BLaER1 treated with 17β-estradiol and CSF1 and Interleukin-3, amounts not matched to agents 10 nM and 100 nM (cell line): ENCODE measurements at regions not wholly inside any gene's neighbourhood (a gene's known extent, or its start where the extent isn't known, plus 50 kb on each side); places are given as distances from the start of the nearest gene placed in this dataset.

Experiments
- H3K27ac ChIP-seq, 11 experiments: shearing (Covaris generic); formaldehyde crosslinking; 2 replicates each; pipeline ENCODE4 v1.8.1; 2022
- H3K27me3 ChIP-seq, 11 experiments: shearing (Covaris generic); formaldehyde crosslinking; 2 replicates each; pipeline ENCODE4 v1.8.1; 2022
- H3K36me3 ChIP-seq, 11 experiments: shearing (Covaris generic); formaldehyde crosslinking; 2 replicates each; pipeline ENCODE4 v1.8.1; 2022
- H3K4me1 ChIP-seq, 10 experiments: shearing (Covaris generic); formaldehyde crosslinking; 2 replicates each; pipeline ENCODE4 v1.8.1; 2022
- H3K4me2 ChIP-seq, 11 experiments: shearing (Covaris generic); formaldehyde crosslinking; 2 replicates each; pipeline ENCODE4 v1.8.1; 2022
- H3K4me3 ChIP-seq, 10 experiments: shearing (Covaris generic); formaldehyde crosslinking; 2 replicates each; pipeline ENCODE4 v1.8.1; 2022
- H3K9ac ChIP-seq, 11 experiments: shearing (Covaris generic); formaldehyde crosslinking; 2 replicates each; pipeline ENCODE4 v1.8.1; 2022
- H3K9me3 ChIP-seq, 11 experiments: shearing (Covaris generic); formaldehyde crosslinking; replicated peaks in 1 of 11; 2 replicates each; pipeline ENCODE4 v1.8.1; 2022
- H4K20me1 ChIP-seq, 11 experiments: shearing (Covaris generic); formaldehyde crosslinking; 2 replicates each; pipeline ENCODE4 v1.8.1; 2022
- Cebpa-rat ChIP-seq, 11 experiments: shearing (Covaris generic); IDR thresholded peaks; 2 replicates each; pipeline ENCODE4 v1.8.1; 2022

- H3K27me3 ChIP-seq: no peaks in the 10 kb centered on the region
- no peak overlapping the region for H3K4me3 ChIP-seq
- no peak for TF ChIP-seq Cebpa-rat (IDR thresholded peaks at IDR 0.05)
- no peaks in the 10 kb centered on the region for H3K36me3 ChIP-seq
- no peak overlapping the region for H3K27ac ChIP-seq
- H3K9ac ChIP-seq: no peak overlapping the region
- H3K4me2 ChIP-seq: no peak overlapping the region
- 0 out of 22 replicates have a peak, but pooled peaks cover 0 to 4% (median 0%) of the 10 kb centered on the region in 11 experiments for H3K9me3 ChIP-seq
- no peaks in the 10 kb centered on the region for H3K4me1 ChIP-seq
- no peaks in the 10 kb centered on the region for H4K20me1 ChIP-seq
Observed at GRCh38 chr18:47519706-47520105, 268.2 kb upstream of the SKOR2 start.

GRCh38 chr18:47519277-47519676 lies 267.8 kb upstream of the SKOR2 start:
- Histone ChIP-seq H3K9me3 (0 out of 22 replicates have a peak, but pooled peaks cover 0 to 4% (median 0%) of the 10 kb centered on the region in 11 experiments), H3K27ac (no peak overlapping the region)

GRCh38 chr18:47513614-47514013 lies 262.2 kb upstream of the SKOR2 start:
- no peak overlapping the region for H3K4me3 ChIP-seq
- TF ChIP-seq Cebpa-rat (IDR thresholded peaks at IDR 0.05): no peak
- no peaks in the 10 kb centered on the region for H3K36me3 ChIP-seq
- peaks cover 0 to 17% (median 1%) of the 10 kb centered on the region in 10 experiments; a peak in 7 of 20 replicates for H3K4me1 ChIP-seq
- H3K9me3 ChIP-seq: 0 out of 22 replicates have a peak, but pooled peaks cover 0 to 4% (median 0%) of the 10 kb centered on the region in 11 experiments
- H4K20me1 ChIP-seq: no peaks in the 10 kb centered on the region
- no peak overlapping the region for H3K9ac ChIP-seq
- H3K4me2 ChIP-seq: no peak overlapping the region
- no peak overlapping the region for H3K27ac ChIP-seq
- H3K27me3 ChIP-seq: no peaks in the 10 kb centered on the region

More at GRCh38 chr18:47519277-47519676, 267.8 kb upstream of the SKOR2 start:
- no peak for TF ChIP-seq Cebpa-rat (IDR thresholded peaks at IDR 0.05)
- Histone ChIP-seq H3K9ac (no peak overlapping the region), H4K20me1 (no peaks in the 10 kb centered on the region), H3K4me1 (no peaks in the 10 kb centered on the region), H3K4me3 (no peak overlapping the region), H3K36me3 (no peaks in the 10 kb centered on the region), H3K27me3 (no peaks in the 10 kb centered on the region), H3K4me2 (no peak overlapping the region)

GRCh38 chr18:47512726-47513435 lies 261.4 kb upstream of the SKOR2 start:
- H3K4me3 ChIP-seq: no peak overlapping the region
- H3K36me3 ChIP-seq: no peaks in the 10 kb centered on the region
- TF ChIP-seq Cebpa-rat (IDR thresholded peaks at IDR 0.05): no peak
- H3K27ac ChIP-seq: no peak overlapping the region
- no peak overlapping the region for H3K4me2 ChIP-seq
- peaks cover 0 to 25% (median 2%) of the 10 kb centered on the region in 10 experiments; a peak in 7 of 20 replicates for H3K4me1 ChIP-seq
- no peaks in the 10 kb centered on the region for H3K27me3 ChIP-seq
- H4K20me1 ChIP-seq: no peaks in the 10 kb centered on the region
- H3K9me3 ChIP-seq: 0 out of 22 replicates have a peak, but pooled peaks cover 0 to 4% (median 0%) of the 10 kb centered on the region in 11 experiments
- no peak overlapping the region for H3K9ac ChIP-seq

GRCh38 chr18:47512056-47512455 lies 260.6 kb upstream of the SKOR2 start:
- no peak for TF ChIP-seq Cebpa-rat (IDR thresholded peaks at IDR 0.05)
- Histone ChIP-seq H4K20me1 (no peaks in the 10 kb centered on the region), H3K4me1 (peaks cover 0 to 29% (median 2%) of the 10 kb centered on the region in 10 experiments; a peak in 7 of 20 replicates), H3K9ac (no peak overlapping the region), H3K9me3 (0 out of 22 replicates have a peak, but pooled peaks cover 0 to 4% (median 0%) of the 10 kb centered on the region in 11 experiments), H3K4me3 (no peak overlapping the region), H3K36me3 (no peaks in the 10 kb centered on the region), H3K27ac (no peak overlapping the region), H3K27me3 (no peaks in the 10 kb centered on the region), H3K4me2 (no peak overlapping the region)

GRCh38 chr18:47510831-47511230 lies 259.4 kb upstream of the SKOR2 start:
- H3K4me3 ChIP-seq: no peak overlapping the region
- no peak overlapping the region for H3K27ac ChIP-seq
- H3K9me3 ChIP-seq: 0 out of 22 replicates have a peak, but pooled peaks cover 0 to 4% (median 0%) of the 10 kb centered on the region in 11 experiments
- no peaks in the 10 kb centered on the region for H3K27me3 ChIP-seq
- no peaks in the 10 kb centered on the region for H4K20me1 ChIP-seq
- H3K4me1 ChIP-seq: peaks cover 0 to 29% (median 2%) of the 10 kb centered on the region in 10 experiments; a peak in 7 of 20 replicates
- no peak for TF ChIP-seq Cebpa-rat (IDR thresholded peaks at IDR 0.05)
- H3K36me3 ChIP-seq: no peaks in the 10 kb centered on the region
- no peak overlapping the region for H3K4me2 ChIP-seq
- H3K9ac ChIP-seq: no peak overlapping the region

GRCh38 chr18:47507651-47508050 lies 256.2 kb upstream of the SKOR2 start:
- Histone ChIP-seq H3K27me3 (no peaks in the 10 kb centered on the region), H3K36me3 (no peaks in the 10 kb centered on the region), H4K20me1 (no peaks in the 10 kb centered on the region), H3K9me3 (no peaks in the 10 kb centered on the region), H3K4me2 (peak overlapping the region in 2 of 11 experiments; percentile 31 to 47; a peak in 3 of 22 replicates), H3K9ac (no peak overlapping the region), H3K4me1 (peaks cover 0 to 34% (median 2%) of the 10 kb centered on the region in 10 experiments; a peak in 7 of 20 replicates), H3K4me3 (no peak overlapping the region), H3K27ac (peak overlapping the region in 1 of 11 experiments; percentile 17; a peak in 1 of 22 replicates)
- no peak for TF ChIP-seq Cebpa-rat (IDR thresholded peaks at IDR 0.05)

- H3K4me2 ChIP-seq: no peak overlapping the region
- H3K9me3 ChIP-seq: no peaks in the 10 kb centered on the region
- no peak overlapping the region for H3K27ac ChIP-seq
- no peak for TF ChIP-seq Cebpa-rat (IDR thresholded peaks at IDR 0.05)
- no peaks in the 10 kb centered on the region for H3K36me3 ChIP-seq
- H4K20me1 ChIP-seq: no peaks in the 10 kb centered on the region
- H3K4me3 ChIP-seq: no peak overlapping the region
- H3K27me3 ChIP-seq: no peaks in the 10 kb centered on the region
- peaks cover 0 to 36% (median 2%) of the 10 kb centered on the region in 10 experiments; a peak in 7 of 20 replicates for H3K4me1 ChIP-seq
- no peak overlapping the region for H3K9ac ChIP-seq
Observed at GRCh38 chr18:47506897-47507296, 255.4 kb upstream of the SKOR2 start.

GRCh38 chr18:47501946-47502345 lies 250.5 kb upstream of the SKOR2 start:
- TF ChIP-seq Cebpa-rat (IDR thresholded peaks at IDR 0.05): no peak
- no peaks in the 10 kb centered on the region for H3K27me3 ChIP-seq
- no peaks in the 10 kb centered on the region for H3K9me3 ChIP-seq
- H3K36me3 ChIP-seq: no peaks in the 10 kb centered on the region
- H4K20me1 ChIP-seq: no peaks in the 10 kb centered on the region
- H3K9ac ChIP-seq: no peak overlapping the region
- H3K27ac ChIP-seq: no peak overlapping the region
- no peak overlapping the region for H3K4me3 ChIP-seq
- H3K4me1 ChIP-seq: peaks cover 0 to 7% (median 0%) of the 10 kb centered on the region in 10 experiments; a peak in 1 of 20 replicates
- no peak overlapping the region for H3K4me2 ChIP-seq
